ENCODE measurements at regions not wholly inside any gene's neighbourhood (a gene's known extent, or its start where the extent isn't known, plus 50 kb on each side); places are given as distances from the start of the nearest gene placed in this dataset.

DNA sequence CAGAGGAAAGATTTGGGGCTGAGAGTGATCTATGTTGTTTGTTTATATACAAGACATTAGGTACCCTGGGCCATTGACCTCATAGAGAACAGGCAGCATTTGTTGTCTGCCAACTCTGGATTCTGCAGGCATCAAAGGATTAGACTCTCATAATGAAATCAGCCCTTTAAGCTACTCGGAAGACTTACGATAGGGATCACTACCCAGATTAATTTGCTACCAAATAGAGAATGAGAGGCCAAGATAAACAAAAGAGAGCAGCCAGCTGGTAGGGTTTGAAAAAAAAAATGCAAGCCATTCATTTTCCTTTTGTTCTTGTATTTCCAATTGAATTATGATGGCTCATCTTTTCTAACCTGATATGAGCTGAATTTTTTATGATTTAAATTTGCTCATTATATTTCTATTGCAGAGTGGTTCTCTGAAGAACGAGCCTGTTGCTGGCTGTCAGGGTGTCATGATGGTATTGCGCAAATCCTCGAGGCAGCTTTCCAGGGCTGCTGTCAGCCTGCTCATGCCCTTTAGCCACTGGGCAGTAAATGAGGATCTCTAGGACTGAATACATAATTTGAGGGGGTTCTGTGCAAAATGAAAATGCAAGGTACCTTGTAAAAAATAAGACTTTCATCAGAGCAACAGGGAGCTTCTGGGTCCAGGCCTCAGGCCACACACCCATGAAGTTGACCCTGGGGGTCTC lies 116.4 kb upstream of the KCNJ15 start:
- H3K4me3 ChIP-seq, result no peak overlapping the region
- no peak overlapping the region for H3K27ac ChIP-seq

DNA sequence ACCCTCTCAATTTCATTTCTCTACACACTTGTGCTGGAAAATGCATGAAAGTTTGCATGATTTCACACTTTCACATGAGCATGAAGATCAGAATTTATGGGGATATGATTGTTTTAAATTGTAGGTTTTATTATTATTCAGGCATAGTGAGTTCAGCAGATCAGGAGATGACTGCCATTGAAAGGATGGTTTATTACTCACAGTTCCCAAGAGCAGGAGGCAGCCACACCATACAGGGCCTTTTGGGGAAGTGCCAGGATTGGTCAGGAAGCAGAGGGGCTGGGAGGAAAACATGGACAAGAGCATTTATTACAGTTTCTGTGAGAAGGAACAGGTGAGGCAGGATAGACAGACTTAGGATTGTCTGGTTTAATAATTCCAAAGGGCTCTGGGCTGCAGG lies 114.6 kb upstream of the KCNJ15 start:
- Histone ChIP-seq H3K4me3 (no peak overlapping the region), H3K27ac (no peak overlapping the region)

DNA sequence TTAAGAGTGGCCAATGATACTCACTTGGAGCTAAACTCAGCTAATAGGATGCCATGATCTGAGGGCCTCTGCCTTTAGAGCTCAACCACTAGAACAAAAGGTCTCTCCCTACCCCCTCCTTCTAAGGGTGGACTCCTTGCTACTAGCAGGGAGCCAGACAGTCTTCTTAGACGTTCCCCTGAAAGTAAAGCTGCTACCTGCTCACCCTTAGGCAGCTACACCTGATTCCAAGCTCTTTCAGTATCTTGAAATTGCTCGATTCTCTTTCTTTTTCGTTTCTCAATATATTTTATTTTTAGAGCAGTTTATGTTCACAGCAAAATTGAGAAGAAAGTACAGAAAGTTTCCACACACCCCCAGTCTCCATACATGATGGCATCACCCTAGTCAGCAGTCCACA lies 112.6 kb upstream of the KCNJ15 start:
- Histone ChIP-seq H3K27ac (no peak overlapping the region), H3K4me3 (no peak overlapping the region)

DNA sequence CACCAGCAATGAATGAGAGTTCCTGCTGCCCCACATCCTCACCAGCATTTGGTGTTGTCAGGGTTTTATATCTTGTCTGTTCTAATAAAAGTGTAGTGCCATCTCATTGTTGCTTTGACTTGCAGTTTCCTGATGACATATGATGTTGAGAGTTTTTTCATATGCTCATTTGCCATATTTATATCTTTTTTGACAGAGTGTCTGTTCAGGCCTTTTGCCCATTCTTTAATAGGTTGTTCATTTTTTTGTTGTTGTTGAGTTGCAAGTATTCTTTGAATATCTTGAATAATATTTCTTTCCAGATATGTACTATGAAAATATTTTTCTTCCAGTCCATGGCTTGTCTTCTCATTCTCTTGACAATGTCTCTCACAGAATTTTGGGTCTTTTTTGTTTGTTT lies 111.7 kb upstream of the KCNJ15 start:
- H3K27ac ChIP-seq, result no peak overlapping the region

DNA sequence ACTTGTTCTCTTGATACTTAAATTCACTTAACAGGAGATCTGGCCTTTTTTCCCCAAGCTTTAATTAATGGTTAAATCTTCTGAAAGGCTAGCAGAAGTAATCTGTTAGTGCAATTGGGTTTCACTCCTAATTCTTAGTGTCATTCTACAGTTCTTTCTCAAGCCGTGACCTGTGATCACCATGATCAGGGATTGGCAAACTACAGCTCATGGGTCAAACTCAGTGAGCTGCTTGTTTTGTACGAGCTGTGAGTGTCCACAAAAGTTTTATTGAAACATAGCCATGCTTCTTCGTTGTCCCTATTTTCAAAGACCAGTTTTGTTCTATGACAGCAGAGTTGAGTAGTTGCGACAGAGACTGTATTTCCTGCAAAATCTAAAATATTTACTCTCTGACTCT lies 109.4 kb upstream of the KCNJ15 start:
- no peak overlapping the region for H3K27ac ChIP-seq
- no peak overlapping the region for H3K4me3 ChIP-seq

More for the DNA sequence above, 111.7 kb upstream of the KCNJ15 start:
- H3K4me3 ChIP-seq, result no peak overlapping the region

DNA sequence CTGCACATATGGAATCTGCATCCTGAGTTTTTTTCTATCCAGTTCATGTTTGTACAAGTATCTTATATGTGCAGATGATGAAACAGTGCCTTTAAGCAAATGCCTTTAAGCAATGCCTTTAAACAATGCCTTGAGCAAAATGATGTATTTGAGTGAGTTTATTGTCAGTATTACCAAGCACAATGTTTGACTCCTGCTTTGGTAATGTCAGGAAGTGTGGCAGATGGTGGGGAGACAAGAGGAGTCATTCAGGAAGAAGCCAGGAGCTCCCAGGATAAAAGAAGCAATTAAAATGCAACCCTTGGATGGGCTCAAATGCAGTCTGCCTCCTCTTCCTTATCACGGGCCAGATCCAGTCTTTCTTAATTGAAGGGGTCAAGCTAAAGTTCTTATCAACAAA lies 108.7 kb upstream of the KCNJ15 start:
- no peak overlapping the region for H3K27ac ChIP-seq
- H3K4me3 ChIP-seq, result no peak overlapping the region

DNA sequence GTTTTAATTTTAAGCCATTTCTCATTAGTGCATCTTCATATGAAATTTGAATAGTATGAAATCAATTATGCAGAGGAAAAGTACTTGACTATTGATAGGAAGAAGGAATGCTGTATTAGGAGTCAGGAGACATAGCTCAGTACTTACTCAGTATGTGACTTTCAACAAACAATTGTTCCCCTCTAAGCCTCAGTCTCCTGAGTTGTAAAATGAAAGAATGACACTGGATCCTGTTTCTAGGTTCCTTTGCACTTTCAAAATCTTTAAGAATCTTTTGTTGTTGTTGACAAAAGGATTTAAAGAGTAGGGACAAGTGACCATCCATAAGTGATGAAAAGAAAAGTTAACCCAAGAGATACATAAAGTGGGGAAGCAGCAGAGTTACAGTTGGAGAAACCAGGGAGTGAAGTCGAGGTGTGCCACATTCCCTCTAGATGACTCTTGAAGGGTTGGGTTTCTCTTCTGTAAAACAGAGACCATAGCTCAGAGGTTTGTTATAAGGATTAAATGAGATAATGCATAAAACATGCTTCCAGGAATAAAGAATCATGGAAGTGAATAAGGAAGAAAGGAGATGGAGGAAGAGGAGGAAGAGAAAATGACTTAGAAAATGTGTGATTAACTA lies 105.7 kb upstream of the KCNJ15 start:
- Histone ChIP-seq H3K27ac (no peak overlapping the region), H3K4me3 (no peak overlapping the region)

DNA sequence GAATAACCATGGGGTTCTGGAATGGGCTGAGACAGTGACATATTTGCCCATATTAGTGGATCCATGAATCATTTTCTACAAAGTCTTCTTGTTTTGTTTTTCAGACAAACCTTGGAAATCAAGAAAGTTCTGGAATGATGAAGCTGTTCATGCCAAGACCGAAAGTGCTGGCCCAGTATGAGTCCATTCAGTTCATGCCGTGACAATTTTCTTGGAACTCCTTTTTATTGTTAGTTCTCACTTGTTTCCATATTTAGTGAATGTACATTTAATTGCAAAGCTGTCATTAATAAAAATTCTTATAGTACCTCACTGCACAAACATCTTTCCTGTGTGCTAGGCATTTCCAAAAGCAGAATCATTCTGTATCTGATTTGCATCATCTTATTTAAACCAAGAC lies 100.6 kb upstream of the KCNJ15 start:
- H3K4me3 ChIP-seq, result no peak overlapping the region
- H3K27ac ChIP-seq, result no peak overlapping the region

DNA sequence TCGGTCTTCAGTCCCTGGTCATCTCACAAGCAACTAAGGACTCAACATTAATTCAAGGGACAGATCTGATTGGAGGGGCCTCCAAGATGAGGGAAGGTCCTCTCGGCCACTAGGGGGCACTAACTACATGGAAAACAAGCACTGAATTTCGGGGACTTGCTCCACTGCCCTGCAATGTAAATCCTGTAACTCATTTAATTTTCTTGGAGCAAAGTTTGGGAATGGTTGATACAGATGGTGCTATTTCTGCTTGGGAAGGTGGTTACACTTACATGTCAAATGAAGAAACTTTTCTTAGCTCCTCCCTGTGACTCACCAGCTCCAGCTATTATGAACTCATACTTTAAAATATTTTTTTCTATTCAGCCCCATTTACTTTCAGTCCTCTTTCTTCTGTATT lies 97.4 kb upstream of the KCNJ15 start:
- no peak overlapping the region for H3K4me3 ChIP-seq
- H3K27ac ChIP-seq, result no peak overlapping the region

DNA sequence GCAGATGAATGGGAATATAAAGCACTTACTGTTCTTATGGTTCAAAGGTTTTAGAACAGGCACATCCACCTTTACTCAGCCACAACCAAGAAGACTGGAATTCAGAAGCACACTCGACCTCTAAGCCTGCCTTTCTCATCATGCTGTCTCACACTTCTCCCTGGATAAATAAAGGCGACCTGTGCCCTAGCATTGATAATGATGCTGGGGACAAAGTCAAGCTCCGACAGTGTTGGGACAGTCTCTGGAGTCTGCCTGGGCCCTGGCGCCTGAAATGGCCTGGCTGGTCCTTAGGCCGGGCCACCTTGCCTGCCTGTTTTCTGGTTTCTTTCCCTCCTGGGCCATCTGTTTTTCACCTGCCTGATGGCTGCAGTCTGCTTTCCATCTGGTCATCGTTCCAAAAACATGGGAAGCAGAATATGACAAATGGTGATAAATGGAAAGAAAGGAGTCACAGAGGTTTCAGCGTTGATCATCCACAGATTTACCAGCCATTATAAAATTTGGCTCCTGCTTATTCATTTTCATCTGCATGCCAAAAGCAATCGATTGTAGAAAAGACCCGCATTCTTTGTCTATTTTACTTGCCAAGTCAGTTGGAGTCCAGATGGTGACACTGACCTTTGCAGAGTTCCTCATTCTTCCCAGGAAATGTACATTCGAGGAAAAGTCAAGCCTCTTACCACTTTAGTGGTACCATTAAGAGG lies 91.2 kb upstream of the KCNJ15 start:
- no peak overlapping the region for H3K4me3 ChIP-seq
- H3K27ac ChIP-seq, result no peak overlapping the region

DNA sequence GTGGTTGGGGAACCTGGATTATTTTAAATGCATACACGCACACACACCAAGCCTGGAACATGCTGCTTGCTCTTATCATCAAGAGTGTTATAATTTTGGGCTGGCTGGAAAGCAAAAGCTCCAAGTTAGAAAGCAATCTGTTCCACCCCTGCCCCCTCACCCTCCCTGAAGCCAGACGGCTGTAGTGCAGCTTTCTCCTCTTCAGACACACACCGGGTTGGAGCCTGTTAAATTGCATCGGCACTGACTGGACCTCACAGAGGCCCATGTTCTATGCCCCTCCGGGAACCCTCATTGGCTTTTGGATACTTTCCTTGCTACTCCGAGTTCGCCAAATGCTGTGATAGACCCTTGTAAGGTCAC lies 90.6 kb upstream of the KCNJ15 start:
- Histone ChIP-seq H3K4me3 (no peak overlapping the region), H3K27ac (no peak overlapping the region)

DNA sequence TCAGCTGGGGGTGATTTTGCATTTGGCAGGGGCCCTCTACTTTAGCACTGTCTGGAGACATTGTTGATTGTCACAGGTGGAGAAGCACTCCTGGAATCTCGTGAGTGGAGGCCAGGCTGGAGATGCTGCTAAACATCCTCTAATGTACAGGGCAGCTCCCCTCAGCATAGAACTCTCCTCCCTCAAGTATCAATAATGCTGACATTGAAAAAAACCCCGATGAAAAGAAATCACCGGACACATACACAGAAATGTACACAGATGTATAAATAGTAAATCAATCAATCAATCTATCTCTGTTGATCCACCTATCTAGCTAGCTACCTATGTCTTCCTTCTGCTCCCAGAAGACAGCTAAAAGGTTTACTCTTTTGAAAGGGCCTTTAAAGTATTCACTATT lies 89.4 kb upstream of the KCNJ15 start:
- no peak overlapping the region for H3K4me3 ChIP-seq
- H3K27ac ChIP-seq, result no peak overlapping the region

DNA sequence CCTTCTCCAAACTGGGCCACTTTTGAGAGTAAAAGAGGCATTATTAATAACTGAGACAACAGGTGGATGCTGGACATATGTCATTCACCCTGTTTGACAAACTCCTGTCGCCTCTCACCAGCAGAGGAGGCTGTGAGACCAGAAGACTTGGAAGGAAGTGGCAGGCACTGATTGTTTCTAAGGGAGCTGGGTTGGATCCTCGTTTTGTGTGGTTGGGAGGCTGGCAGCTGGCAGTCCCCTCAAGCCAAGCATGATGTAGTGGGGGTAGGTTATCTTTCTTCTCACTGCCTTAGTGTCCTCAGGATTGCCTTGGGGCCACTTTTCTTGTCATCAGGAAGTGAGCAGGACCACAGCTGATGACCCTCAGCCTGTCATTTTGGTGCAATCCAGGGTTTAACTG lies 86.5 kb upstream of the KCNJ15 start:
- H3K27ac ChIP-seq, result peak overlapping the region in 2 of 21 experiments; percentile 21 to 36

DNA sequence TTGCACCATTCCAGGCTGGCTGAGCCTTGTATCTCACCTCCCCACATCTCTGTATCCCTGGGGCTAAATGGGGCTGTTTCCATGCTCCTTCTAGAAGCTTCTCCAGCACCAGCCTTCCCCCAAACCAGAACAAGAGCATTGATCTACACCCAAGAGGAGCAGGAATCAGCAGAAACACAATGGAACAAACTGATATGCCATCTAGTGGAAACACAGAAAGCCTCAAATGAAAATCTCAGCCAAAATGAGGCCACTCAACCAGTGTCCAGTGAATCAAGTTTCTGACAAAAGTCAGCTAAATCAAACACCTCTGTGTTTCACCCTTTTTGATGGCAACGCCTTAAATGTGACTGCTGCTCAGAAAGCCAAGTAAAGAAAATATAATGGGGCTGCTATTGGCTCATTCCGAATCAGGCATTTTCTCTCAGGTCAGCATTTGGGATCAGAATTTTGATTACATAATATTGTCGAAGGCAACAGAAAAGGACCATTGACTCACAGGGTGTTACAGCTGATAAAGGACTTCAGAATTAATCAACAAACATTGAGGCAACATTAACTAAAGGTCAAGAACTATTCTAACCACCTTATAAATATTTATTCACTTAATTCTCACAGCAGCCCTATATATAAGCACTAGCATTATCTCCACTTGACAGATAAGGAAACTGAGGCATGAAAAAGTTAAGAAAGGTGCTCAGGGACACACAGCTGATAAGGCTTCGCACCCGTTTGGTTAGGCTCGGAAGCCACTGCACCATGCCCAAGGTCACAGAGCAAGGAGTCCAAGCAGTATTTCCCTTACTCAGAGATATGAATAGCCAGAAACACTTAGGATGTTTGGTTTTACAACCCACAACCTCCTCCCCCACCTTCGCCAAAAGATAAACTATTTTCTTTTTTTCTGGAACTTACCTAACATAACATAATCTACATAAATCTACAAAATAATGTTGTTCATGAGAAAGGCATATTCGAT lies 85.8 kb upstream of the KCNJ15 start:
- peak overlapping the region in 3 of 21 experiments; percentile 21 to 60 (median 36) for H3K27ac ChIP-seq
- H3K4me3 ChIP-seq, result no peak overlapping the region

More for the DNA sequence above, 86.5 kb upstream of the KCNJ15 start:
- H3K4me3 ChIP-seq, result no peak overlapping the region

DNA sequence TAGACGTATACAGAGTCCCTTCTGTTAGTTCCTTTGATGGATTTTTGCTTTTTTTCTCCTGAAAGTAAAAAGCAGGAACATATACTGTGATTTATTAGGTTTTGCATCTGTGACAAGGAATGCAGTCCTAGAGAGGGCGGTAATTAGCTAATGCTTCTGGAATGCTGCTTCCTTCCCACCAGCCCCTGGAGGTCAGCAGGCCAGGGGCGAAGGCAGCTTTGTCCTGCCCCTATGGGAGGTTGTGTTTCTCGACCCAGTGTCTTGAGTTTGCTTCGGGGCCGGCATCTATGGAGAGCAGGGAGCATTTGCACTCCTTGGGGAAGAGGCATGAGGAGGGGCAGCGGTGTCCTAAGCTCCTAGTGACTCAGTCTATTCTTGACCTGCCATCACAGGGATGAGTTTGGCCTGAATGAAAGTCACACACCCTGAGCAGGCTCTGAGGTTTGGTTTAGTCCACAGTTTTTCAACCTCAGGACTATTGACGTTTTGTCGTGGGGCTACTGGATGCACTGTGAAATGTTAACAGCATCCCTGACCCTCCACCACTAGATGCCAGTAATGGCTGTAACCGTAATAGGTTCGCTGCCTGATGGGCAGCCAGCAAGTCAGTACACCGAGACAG lies 85.0 kb upstream of the KCNJ15 start:
- Histone ChIP-seq H3K27ac (peak overlapping the region in 1 of 21 experiments; percentile 60), H3K4me3 (no peak overlapping the region)

DNA sequence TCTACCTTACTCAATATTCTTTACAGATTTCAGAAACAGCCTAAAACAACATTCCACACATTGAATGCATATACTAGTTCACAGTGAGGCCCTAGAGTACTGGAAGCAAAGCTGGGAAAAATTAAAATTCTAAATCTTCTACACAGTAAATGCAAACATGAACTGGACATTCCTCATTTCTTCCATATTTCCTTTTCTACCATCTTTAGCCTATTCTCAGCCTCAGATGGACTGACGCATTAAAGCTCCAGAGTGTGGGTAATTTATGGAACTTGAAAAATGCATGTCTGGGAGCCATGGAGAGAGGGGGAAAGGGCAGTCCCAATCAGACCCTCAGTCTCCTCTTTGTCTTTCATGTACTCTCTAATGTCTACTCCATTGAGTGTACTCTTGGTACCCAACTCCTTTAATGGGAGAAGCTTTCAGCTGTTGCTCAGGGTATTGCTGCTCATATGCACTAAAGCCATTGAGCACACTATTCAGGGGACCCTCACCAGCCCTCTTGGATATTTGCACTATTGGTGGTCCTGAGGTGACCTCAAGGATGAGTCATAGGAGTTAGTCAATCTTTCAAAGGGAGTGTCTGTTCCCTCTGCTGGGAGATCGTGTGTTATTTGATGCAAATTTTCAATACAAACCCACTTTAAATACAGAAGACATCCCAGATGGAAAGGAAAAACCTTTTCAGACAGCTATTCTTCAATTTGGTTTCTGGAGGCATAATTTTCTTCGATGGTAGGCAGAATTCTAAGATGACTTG lies 83.3 kb upstream of the KCNJ15 start:
- Histone ChIP-seq H3K27ac (no peak overlapping the region), H3K4me3 (no peak overlapping the region)

DNA sequence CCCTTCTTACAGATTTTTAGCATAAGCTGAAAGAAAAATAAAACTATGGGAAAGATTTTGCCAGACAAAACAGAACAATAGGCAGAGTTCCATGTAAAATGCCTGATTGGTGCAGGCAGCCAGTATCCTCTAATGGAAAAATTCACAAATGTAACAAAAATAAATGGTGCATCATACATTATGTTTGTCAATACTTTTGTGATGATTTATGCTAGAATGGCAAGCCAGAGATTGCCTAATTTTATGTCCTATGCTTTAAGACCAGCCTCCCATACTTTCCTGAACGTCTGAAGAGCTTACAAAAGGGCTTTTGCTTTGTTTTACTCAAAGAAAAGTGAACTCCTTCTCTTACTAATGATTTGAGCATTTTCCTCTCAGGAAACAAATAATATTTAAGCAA lies 81.5 kb upstream of the KCNJ15 start:
- no peak overlapping the region for H3K4me3 ChIP-seq
- H3K27ac ChIP-seq, result no peak overlapping the region

DNA sequence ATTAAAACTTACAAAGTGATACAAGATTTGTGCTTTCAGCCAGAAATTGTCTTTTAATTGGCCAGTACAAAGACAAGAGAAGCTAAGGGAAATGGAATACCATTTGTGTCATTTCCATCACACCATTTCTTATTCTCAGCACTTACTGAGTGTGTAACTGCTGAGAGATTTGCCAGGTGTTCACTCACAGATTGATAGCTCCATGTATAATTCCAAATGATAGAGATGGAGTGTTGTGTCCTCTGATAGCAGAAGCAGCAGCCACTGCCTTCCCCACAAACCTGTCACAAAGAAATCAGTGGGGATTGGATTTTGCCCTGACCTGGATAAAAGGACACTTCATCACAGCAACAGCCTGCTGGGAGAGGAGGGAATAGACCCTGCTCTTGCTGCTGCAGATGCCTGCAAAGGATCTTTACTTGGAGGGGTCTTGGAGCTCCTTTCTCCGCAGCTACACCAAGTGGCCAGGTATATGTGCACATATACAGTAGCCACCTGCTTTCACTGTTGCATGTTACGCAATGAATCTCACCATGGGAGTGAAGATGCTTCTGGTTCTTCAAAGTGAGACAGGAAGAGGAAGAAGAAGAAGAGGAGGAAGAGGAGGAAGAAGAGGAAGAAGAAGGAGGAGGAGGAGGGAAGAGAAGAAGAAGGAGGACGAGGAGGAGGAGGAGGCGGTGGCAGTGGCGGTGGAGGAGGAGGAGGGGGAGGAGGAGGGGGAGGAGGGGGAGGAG lies 78.7 kb upstream of the KCNJ15 start:
- no peak overlapping the region for H3K27ac ChIP-seq
- H3K4me3 ChIP-seq, result no peak overlapping the region

Measured in skin epidermis (tissue), 12 donors.